ENCODE measurements at regions not wholly inside any gene's neighbourhood (a gene's known extent, or its start where the extent isn't known, plus 50 kb on each side); places are given as distances from the start of the nearest gene placed in this dataset.
"Not testable (repeated sequence)": the region's sequence is repeated elsewhere in the genome, so short reads cannot be mapped to it uniquely, and the experiment has no call there.

DNA sequence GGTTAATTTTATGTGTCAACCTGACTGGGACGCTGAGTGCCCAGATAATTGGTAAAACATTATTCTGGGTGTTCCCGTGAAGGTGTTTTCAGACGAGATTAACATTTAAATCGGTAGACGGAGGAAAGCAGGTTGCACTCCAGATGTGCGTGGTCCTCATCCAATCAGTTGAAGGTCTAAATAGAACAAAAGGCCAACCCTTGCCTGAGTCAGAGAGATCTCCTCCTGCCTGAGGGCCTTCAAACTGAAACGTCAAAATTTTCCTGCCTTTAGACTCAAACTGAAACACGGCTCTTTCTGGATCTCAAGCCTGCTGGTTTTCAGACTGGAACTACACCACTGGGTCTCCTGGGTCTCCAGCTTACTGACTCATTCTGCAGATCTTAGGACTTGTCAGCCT, 70.9 kb downstream of the NPIPA5 start:
- not testable (repeated sequence) for DNase-seq; H3K4me3 ChIP-seq (ENCODE audit: low read length); H3K27me3 ChIP-seq (ENCODE audit: low read length); H3K36me3 ChIP-seq (ENCODE audit: insufficient read depth, low read length); H3K27ac ChIP-seq (ENCODE audit: low read length); H3K4me1 ChIP-seq (ENCODE audit: low read length); H3K4me2 ChIP-seq (ENCODE audit: low read depth, low read length, poor library complexity, severe bottlenecking); H3K9me2 ChIP-seq (replicated peaks; ENCODE audit: insufficient read depth, low read length); H4K20me1 ChIP-seq (ENCODE audit: insufficient read depth, low read depth, low read length); H3K9ac ChIP-seq (ENCODE audit: low read length); H3K79me2 ChIP-seq (ENCODE audit: low read length); H2AFZ ChIP-seq (ENCODE audit: low read length); H3K9me3 ChIP-seq (ENCODE audit: low read length)

DNA sequence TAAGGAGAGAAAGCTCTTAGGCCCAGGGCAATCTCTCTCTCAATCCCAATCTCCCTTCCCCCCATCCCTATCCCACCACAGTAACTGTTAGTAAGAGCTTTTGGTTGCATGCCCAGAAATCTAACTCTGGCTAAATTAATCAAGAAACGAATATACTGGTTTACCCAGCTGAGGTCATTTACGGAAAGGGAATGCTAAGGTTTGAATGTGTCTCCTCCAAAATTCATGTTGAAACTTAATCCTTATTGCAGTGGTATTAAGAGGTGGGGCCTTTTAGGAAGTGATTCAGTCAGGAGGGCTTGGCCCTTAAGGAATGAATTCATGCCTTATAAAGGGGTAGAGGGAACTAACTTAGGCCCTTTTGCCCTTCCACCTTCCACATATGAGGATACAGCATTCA, 72.2 kb downstream of the NPIPA5 start:
- not testable (repeated sequence) for H3K4me2 ChIP-seq (ENCODE audit: low read depth, low read length, poor library complexity, severe bottlenecking); H3K9me2 ChIP-seq (replicated peaks; ENCODE audit: insufficient read depth, low read length); H2AFZ ChIP-seq (ENCODE audit: low read length); H3K4me3 ChIP-seq (ENCODE audit: low read length); H3K27me3 ChIP-seq (ENCODE audit: low read length); H3K36me3 ChIP-seq (ENCODE audit: insufficient read depth, low read length); H3K4me1 ChIP-seq (ENCODE audit: low read length); H3K79me2 ChIP-seq (ENCODE audit: low read length); H4K20me1 ChIP-seq (ENCODE audit: insufficient read depth, low read depth, low read length); H3K9ac ChIP-seq (ENCODE audit: low read length); H3K9me3 ChIP-seq (ENCODE audit: low read length); H3K27ac ChIP-seq (ENCODE audit: low read length); DNase-seq

DNA sequence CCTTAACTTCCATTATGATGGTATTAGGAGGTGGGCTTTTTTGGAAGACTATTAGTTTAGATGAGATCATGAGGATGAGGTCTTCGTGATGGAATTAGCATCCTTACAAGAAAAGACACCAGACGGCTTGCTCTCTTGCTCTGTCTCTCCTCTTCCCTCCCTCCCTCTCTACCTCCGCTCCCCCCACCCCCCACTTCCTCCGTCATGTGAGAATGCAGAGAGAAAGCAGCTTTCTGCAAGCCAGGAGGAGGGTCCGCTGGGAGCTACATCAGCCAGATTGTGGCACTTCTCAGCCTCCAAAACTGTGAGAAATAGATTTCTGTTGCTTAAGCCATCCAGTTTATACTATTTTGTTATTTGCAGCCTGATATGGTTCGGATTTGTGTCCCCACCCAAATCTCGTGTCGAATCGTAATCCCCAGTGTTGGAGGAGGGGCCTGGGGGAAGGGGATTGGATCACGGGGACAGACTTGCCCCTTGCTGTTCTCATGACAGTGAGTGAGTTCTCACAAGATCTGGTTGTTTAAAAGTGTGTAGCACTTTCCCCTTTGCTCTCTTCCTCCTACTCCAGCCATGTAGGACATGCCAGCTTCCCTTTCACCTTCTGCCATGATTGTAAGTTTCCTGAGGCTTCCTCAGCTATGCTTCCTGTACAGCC, 74.3 kb downstream of the NPIPA5 start:
- H3K27ac ChIP-seq (ENCODE audit: low read length); H3K9me3 ChIP-seq (ENCODE audit: low read length); H3K36me3 ChIP-seq (ENCODE audit: insufficient read depth, low read length); H3K4me2 ChIP-seq (ENCODE audit: low read depth, low read length, poor library complexity, severe bottlenecking); DNase-seq; H4K20me1 ChIP-seq (ENCODE audit: insufficient read depth, low read depth, low read length); H3K4me3 ChIP-seq (ENCODE audit: low read length); H3K79me2 ChIP-seq (ENCODE audit: low read length); H3K4me1 ChIP-seq (ENCODE audit: low read length); H3K9me2 ChIP-seq (replicated peaks; ENCODE audit: insufficient read depth, low read length); H3K9ac ChIP-seq (ENCODE audit: low read length); H2AFZ ChIP-seq (ENCODE audit: low read length); H3K27me3 ChIP-seq (ENCODE audit: low read length): not testable (repeated sequence)

DNA sequence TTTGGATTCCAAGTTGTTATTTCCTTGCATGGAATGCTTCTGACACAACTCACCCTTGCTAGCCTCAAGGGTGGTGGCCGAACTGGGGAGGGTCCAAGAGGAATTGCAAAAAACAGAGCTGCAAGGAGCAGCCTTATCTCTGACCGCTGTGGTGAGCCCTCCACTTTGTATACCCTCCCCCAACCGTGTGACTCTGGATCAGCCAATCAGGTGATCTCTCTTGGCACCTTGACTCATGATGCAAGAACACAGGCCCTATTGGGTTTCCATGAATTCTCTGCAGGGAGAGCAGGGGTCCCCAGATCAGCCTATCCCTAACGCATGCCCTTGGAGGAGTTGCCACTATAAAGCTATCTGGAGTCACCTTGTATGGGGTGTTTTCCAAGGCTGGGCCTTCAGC, 81.0 kb downstream of the NPIPA5 start:
- not testable (repeated sequence) for H3K36me3 ChIP-seq (ENCODE audit: insufficient read depth, low read length); H3K27ac ChIP-seq (ENCODE audit: low read length); H3K9me2 ChIP-seq (replicated peaks; ENCODE audit: insufficient read depth, low read length); H2AFZ ChIP-seq (ENCODE audit: low read length); H3K4me1 ChIP-seq (ENCODE audit: low read length); H3K4me3 ChIP-seq (ENCODE audit: low read length); H3K9me3 ChIP-seq (ENCODE audit: low read length); H3K4me2 ChIP-seq (ENCODE audit: low read depth, low read length, poor library complexity, severe bottlenecking); H3K27me3 ChIP-seq (ENCODE audit: low read length); DNase-seq; H4K20me1 ChIP-seq (ENCODE audit: insufficient read depth, low read depth, low read length); H3K79me2 ChIP-seq (ENCODE audit: low read length); H3K9ac ChIP-seq (ENCODE audit: low read length)

DNA sequence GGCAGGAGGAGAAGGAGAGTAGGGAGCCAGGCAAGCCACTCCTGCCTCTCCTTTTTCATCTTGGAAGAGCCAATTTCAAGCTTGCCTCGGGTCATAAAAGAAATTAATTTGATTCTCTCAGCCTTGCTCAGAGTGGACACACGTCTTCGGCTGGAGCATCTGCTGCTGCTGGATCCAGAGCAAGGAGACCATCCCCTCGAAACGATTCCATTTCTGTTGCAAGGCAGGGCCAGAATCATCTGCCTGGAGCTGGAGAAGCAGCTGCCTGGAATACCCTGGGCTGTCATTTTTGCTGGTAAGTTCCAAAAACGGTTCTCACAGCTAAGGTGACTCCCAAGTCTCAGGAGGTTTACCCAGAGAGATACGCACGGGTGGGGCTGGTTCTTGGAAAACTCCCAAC, 103.3 kb downstream of the NPIPA5 start:
- H3K27ac ChIP-seq (ENCODE audit: low read length); DNase-seq; H3K9me2 ChIP-seq (replicated peaks; ENCODE audit: insufficient read depth, low read length); H3K4me2 ChIP-seq (ENCODE audit: low read depth, low read length, poor library complexity, severe bottlenecking); H3K36me3 ChIP-seq (ENCODE audit: insufficient read depth, low read length); H4K20me1 ChIP-seq (ENCODE audit: insufficient read depth, low read depth, low read length); H3K79me2 ChIP-seq (ENCODE audit: low read length); H3K4me3 ChIP-seq (ENCODE audit: low read length); H2AFZ ChIP-seq (ENCODE audit: low read length); H3K9ac ChIP-seq (ENCODE audit: low read length); H3K9me3 ChIP-seq (ENCODE audit: low read length); H3K4me1 ChIP-seq (ENCODE audit: low read length); H3K27me3 ChIP-seq (ENCODE audit: low read length): not testable (repeated sequence)

DNA sequence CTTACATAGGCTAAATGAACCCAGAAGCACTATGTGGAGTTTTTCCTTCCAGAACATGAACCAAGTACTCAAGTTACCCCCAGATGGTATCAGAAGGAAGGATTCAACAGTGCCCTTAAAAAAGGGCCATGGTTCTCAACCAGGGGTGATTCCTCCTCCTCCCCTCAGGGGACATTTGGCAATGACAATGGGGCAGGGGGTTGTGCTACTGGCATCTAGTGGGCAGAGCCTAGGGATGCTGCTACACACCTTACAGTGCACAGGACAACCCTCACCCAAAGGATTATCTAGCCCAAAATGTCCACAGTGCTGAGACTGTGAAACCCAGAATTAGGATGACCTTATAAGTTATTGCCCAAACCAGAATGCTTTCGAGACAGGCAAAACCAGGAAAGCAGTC, 104.1 kb downstream of the NPIPA5 start:
- H3K9me2 ChIP-seq (replicated peaks; ENCODE audit: insufficient read depth, low read length); H3K27ac ChIP-seq (ENCODE audit: low read length); H3K4me2 ChIP-seq (ENCODE audit: low read depth, low read length, poor library complexity, severe bottlenecking); H3K9ac ChIP-seq (ENCODE audit: low read length); DNase-seq; H3K36me3 ChIP-seq (ENCODE audit: insufficient read depth, low read length); H3K4me3 ChIP-seq (ENCODE audit: low read length); H3K79me2 ChIP-seq (ENCODE audit: low read length); H4K20me1 ChIP-seq (ENCODE audit: insufficient read depth, low read depth, low read length); H3K27me3 ChIP-seq (ENCODE audit: low read length); H2AFZ ChIP-seq (ENCODE audit: low read length); H3K4me1 ChIP-seq (ENCODE audit: low read length); H3K9me3 ChIP-seq (ENCODE audit: low read length): not testable (repeated sequence)

DNA sequence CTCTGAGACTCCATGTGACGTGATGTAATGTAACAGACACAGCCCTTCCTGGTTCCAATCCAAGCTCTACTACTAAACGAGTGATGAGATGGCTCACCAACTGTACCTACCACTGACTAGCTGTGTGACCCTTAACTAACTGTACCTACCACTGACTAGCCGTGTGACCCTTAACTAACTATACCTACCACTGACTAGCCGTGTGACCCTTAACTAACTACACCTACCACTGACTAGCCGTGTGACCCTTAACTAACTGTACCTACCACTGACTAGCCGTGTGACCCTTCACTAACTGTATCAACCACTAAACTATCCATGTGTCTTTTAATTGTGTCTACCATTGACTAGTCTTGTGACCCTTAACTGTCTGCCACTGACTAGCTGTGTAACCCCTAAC, 111.2 kb downstream of the NPIPA5 start:
- H3K27me3 ChIP-seq (ENCODE audit: low read length); H3K79me2 ChIP-seq (ENCODE audit: low read length); H2AFZ ChIP-seq (ENCODE audit: low read length); H3K9me3 ChIP-seq (ENCODE audit: low read length); H3K36me3 ChIP-seq (ENCODE audit: insufficient read depth, low read length); H3K4me3 ChIP-seq (ENCODE audit: low read length); H4K20me1 ChIP-seq (ENCODE audit: insufficient read depth, low read depth, low read length); DNase-seq; H3K27ac ChIP-seq (ENCODE audit: low read length); H3K9me2 ChIP-seq (replicated peaks; ENCODE audit: insufficient read depth, low read length); H3K9ac ChIP-seq (ENCODE audit: low read length); H3K4me2 ChIP-seq (ENCODE audit: low read depth, low read length, poor library complexity, severe bottlenecking): not testable (repeated sequence)
- H3K4me1 ChIP-seq (ENCODE audit: low read length), result peaks cover 10% of the 10 kb centered on the region

DNA sequence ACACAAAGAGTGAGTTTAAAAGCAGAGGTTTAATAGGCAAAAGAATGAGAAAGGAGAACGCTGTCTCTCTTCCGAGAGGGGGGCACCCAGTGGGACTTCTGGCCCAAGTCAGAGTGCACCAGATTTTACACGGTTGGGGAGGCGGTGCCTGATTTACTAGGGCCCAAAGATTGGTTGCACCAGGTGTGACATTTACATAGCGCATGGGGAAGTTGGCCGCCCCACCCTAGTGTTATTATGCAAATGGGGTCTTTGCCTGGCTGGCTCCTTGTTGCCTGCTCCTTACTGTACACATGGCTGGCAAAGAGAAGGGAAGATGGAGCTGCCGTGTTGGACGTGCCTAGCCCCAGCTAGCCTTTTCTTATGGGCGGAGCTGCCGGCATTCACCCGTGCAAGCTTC, 115.9 kb downstream of the NPIPA5 start:
- H3K4me2 ChIP-seq (ENCODE audit: low read depth, low read length, poor library complexity, severe bottlenecking); H3K9ac ChIP-seq (ENCODE audit: low read length); H2AFZ ChIP-seq (ENCODE audit: low read length); H3K4me3 ChIP-seq (ENCODE audit: low read length); H3K36me3 ChIP-seq (ENCODE audit: insufficient read depth, low read length); H4K20me1 ChIP-seq (ENCODE audit: insufficient read depth, low read depth, low read length); H3K79me2 ChIP-seq (ENCODE audit: low read length); H3K9me2 ChIP-seq (replicated peaks; ENCODE audit: insufficient read depth, low read length); H3K27ac ChIP-seq (ENCODE audit: low read length); H3K9me3 ChIP-seq (ENCODE audit: low read length); H3K27me3 ChIP-seq (ENCODE audit: low read length): not testable (repeated sequence)
- H3K4me1 ChIP-seq (ENCODE audit: low read length), result peaks cover 12% of the 10 kb centered on the region
- peak; percentile 68 for DNase-seq

DNA sequence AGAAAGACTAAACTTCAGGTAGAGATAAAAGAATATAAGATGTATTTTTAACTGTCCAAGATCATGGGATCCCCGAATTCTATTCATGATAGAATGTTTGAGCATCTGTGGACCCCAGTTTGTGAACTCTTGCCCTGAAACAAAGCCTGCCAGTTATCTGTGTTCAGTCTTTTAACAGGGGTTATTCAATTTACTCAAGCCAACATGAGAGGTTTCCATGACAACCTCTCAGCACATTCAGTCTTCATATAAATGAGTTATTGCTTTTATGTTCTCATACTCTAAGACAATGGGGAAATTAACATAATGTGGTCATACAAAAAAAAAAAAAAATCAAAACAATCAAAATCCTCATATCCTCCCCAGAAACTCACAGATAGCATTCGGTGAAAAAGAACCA, 130.1 kb downstream of the NPIPA5 start:
- not testable (repeated sequence) for H3K4me2 ChIP-seq (ENCODE audit: low read depth, low read length, poor library complexity, severe bottlenecking); H2AFZ ChIP-seq (ENCODE audit: low read length); H3K79me2 ChIP-seq (ENCODE audit: low read length); H3K4me1 ChIP-seq (ENCODE audit: low read length); H3K27me3 ChIP-seq (ENCODE audit: low read length); H4K20me1 ChIP-seq (ENCODE audit: insufficient read depth, low read depth, low read length); H3K9me3 ChIP-seq (ENCODE audit: low read length); H3K4me3 ChIP-seq (ENCODE audit: low read length); DNase-seq; H3K27ac ChIP-seq (ENCODE audit: low read length); H3K9ac ChIP-seq (ENCODE audit: low read length); H3K36me3 ChIP-seq (ENCODE audit: insufficient read depth, low read length); H3K9me2 ChIP-seq (replicated peaks; ENCODE audit: insufficient read depth, low read length)
